ENCODE measurements at regions not wholly inside any gene's neighbourhood (a gene's known extent, or its start where the extent isn't known, plus 50 kb on each side); places are given as distances from the start of the nearest gene placed in this dataset.
A peak's percentile ranks its signal among the peaks of the same experiment; 100 is the strongest.

- peaks cover 20% of the 10 kb centered on the region for H3K4me1 Mint-ChIP-seq
- intact Hi-C loops (cut with micrococcal nuclease): loop anchor here (5.0 to 10.0 kb wide), 3 partner anchors 386 to 1449 kb away; partner anchors contain the start of genes ZNF680 (in 1 of the 2), ZNF736 (in 1 of the 2) and ZNF92 (in 1 of the 2)
- Histone ChIP-seq H2AFZ (ENCODE audit: insufficient read depth, low read depth, low read length, poor library complexity, severe bottlenecking) (peak overlapping the region; percentile 81), H3K36me3 (replicated peaks in 1 of 2; ENCODE audit: control insufficient read depth in 1 of 2, insufficient read depth in 2 of 2, low read length in 2 of 2) (no peaks in the 10 kb centered on the region), H3K27me3 (ENCODE audit: control insufficient read depth in 2 of 2, insufficient read depth in 2 of 2, low read length in 2 of 2) (no peaks in the 10 kb centered on the region), H4K20me1 (ENCODE audit: insufficient read depth, low read length) (no peaks in the 10 kb centered on the region), H3K4me1 (ENCODE audit: control insufficient read depth in 1 of 2, insufficient read depth in 2 of 2, low read length in 2 of 2) (peaks cover 13 to 21% of the 10 kb centered on the region in 2 donors), H3K9ac (ENCODE audit: insufficient read depth, low read length, poor library complexity, severe bottlenecking) (peak overlapping the region; percentile 59), H3K9me3 (replicated peaks in 1 of 2; ENCODE audit: control insufficient read depth in 1 of 2, insufficient read depth in 1 of 2, low read length in 2 of 2) (peaks cover 38 to 40% of the 10 kb centered on the region in 2 donors), H3K4me3 (replicated peaks in 1 of 3; ENCODE audit: low read depth in 2 of 3, low read length in 3 of 3) (peak overlapping the region; percentile 53 to 82 (median 82)), H3K27ac (ENCODE audit: low read depth in 1 of 2, low read length in 2 of 2) (peak overlapping the region; percentile 65 to 84), H3K79me2 (ENCODE audit: insufficient read depth, low read length) (no peaks in the 10 kb centered on the region), H3K4me2 (replicated peaks; ENCODE audit: extremely low read depth, low read length, poor library complexity, severe bottlenecking) (peak overlapping the region; percentile 80)
- H3K9me3 Mint-ChIP-seq: peaks cover 20 to 54% (median 44%) of the 10 kb centered on the region in 7 donors
- H3K36me3 Mint-ChIP-seq: no peaks in the 10 kb centered on the region
- TF ChIP-seq, protein P1, sequence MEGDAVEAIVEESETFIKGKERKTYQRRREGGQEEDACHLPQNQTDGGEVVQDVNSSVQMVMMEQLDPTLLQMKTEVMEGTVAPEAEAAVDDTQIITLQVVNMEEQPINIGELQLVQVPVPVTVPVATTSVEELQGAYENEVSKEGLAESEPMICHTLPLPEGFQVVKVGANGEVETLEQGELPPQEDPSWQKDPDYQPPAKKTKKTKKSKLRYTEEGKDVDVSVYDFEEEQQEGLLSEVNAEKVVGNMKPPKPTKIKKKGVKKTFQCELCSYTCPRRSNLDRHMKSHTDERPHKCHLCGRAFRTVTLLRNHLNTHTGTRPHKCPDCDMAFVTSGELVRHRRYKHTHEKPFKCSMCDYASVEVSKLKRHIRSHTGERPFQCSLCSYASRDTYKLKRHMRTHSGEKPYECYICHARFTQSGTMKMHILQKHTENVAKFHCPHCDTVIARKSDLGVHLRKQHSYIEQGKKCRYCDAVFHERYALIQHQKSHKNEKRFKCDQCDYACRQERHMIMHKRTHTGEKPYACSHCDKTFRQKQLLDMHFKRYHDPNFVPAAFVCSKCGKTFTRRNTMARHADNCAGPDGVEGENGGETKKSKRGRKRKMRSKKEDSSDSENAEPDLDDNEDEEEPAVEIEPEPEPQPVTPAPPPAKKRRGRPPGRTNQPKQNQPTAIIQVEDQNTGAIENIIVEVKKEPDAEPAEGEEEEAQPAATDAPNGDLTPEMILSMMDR (IDR thresholded peaks at IDR 0.05): no peak
- 7% methylated on average over 45 of the region's 47 CpGs for whole genome bisulfite sequencing (ENCODE audit: insufficient coverage)
- DNase-seq: peak; percentile 78 to 88 (median 88)
- H3K4me3 Mint-ChIP-seq: peak overlapping the region; percentile 92 to 93
- H3K27ac Mint-ChIP-seq: peak overlapping the region; percentile 84 to 97 (median 91)
- H3K27me3 Mint-ChIP-seq (ENCODE audit: low read depth in 3 of 3): peaks cover 0 to 3% (median 2%) of the 10 kb centered on the region in 3 donors
Observed at GRCh38 chr7:63925626-63926460, 72.8 kb upstream of the ZNF722 start.

- Mint-ChIP-seq H3K9me3 (peaks cover 18 to 60% (median 47%) of the 10 kb centered on the region in 7 donors), H3K4me1 (peaks cover 20% of the 10 kb centered on the region), H3K4me3 (no peak overlapping the region), H3K27me3 (ENCODE audit: low read depth in 3 of 3) (peaks cover 0 to 3% (median 2%) of the 10 kb centered on the region in 3 donors), H3K27ac (no peak overlapping the region), H3K36me3 (no peaks in the 10 kb centered on the region)
- 85% methylated on average over 4 of the region's 5 CpGs for WGBS (ENCODE audit: insufficient coverage)
- DNase-seq: no peak
- H3K36me3 ChIP-seq (replicated peaks in 1 of 2; ENCODE audit: control insufficient read depth in 1 of 2, insufficient read depth in 2 of 2, low read length in 2 of 2): no peaks in the 10 kb centered on the region
- intact Hi-C loops (cut with micrococcal nuclease): loop anchor here (5.0 to 10.0 kb wide), 3 partner anchors 385 to 1448 kb away; partner anchors contain the start of genes ZNF680 (in 1 of the 2), ZNF736 (in 1 of the 2) and ZNF92 (in 1 of the 2)
- H3K4me2 ChIP-seq (replicated peaks; ENCODE audit: extremely low read depth, low read length, poor library complexity, severe bottlenecking): peak overlapping the region; percentile 80
- peak overlapping the region in 1 of 2 donors; percentile 84 for H3K27ac ChIP-seq (ENCODE audit: low read depth in 1 of 2, low read length in 2 of 2)
- TF ChIP-seq, protein P1 (IDR thresholded peaks at IDR 0.05): no peak
- no peaks in the 10 kb centered on the region for H3K27me3 ChIP-seq (ENCODE audit: control insufficient read depth in 2 of 2, insufficient read depth in 2 of 2, low read length in 2 of 2)
- H3K4me3 ChIP-seq (replicated peaks in 1 of 3; ENCODE audit: low read depth in 2 of 3, low read length in 3 of 3): peak overlapping the region in 1 of 3 experiments; percentile 82
- H3K79me2 ChIP-seq (ENCODE audit: insufficient read depth, low read length): no peaks in the 10 kb centered on the region
- H3K9ac ChIP-seq (ENCODE audit: insufficient read depth, low read length, poor library complexity, severe bottlenecking): peak overlapping the region; percentile 59
- H3K9me3 ChIP-seq (replicated peaks in 1 of 2; ENCODE audit: control insufficient read depth in 1 of 2, insufficient read depth in 1 of 2, low read length in 2 of 2): peaks cover 44 to 49% of the 10 kb centered on the region in 2 donors
- H2AFZ ChIP-seq (ENCODE audit: insufficient read depth, low read depth, low read length, poor library complexity, severe bottlenecking): peak overlapping the region; percentile 81
- no peaks in the 10 kb centered on the region for H4K20me1 ChIP-seq (ENCODE audit: insufficient read depth, low read length)
- H3K4me1 ChIP-seq (ENCODE audit: control insufficient read depth in 1 of 2, insufficient read depth in 2 of 2, low read length in 2 of 2): peaks cover 13 to 21% of the 10 kb centered on the region in 2 donors
Observed at GRCh38 chr7:63927261-63927660, 71.4 kb upstream of the ZNF722 start.

All from CD14-positive monocyte (primary cell).